ENCODE measurements at regions not wholly inside any gene's neighbourhood (a gene's known extent, or its start where the extent isn't known, plus 50 kb on each side); places are given as distances from the start of the nearest gene placed in this dataset.

- TF ChIP-seq ZBTB7A (IDR thresholded peaks at IDR 0.05; ENCODE audit: low read depth) (no peak), MAX (IDR thresholded peaks at IDR 0.05) (no peak), YY1 (IDR thresholded peaks at IDR 0.05; ENCODE audit: low read depth) (no peak), TAF1 (IDR thresholded peaks at IDR 0.05; ENCODE audit: low read depth) (no peak), TEAD4 (IDR thresholded peaks at IDR 0.05) (no peak), REST (IDR thresholded peaks at IDR 0.05; ENCODE audit: low read depth) (no peak), RAD21 (IDR thresholded peaks at IDR 0.05; ENCODE audit: low read depth) (no peak), NFIC (IDR thresholded peaks at IDR 0.05) (no peak), EGR1 (IDR thresholded peaks at IDR 0.05) (no peak), CEBPB (IDR thresholded peaks at IDR 0.05) (no peak)
Measured at GRCh38 chr17:71392715-71393567, 727.9 kb upstream of the SOX9 start.
